ENCODE measurements at regions not wholly inside any gene's neighbourhood (a gene's known extent, or its start where the extent isn't known, plus 50 kb on each side); places are given as distances from the start of the nearest gene placed in this dataset.

DNA sequence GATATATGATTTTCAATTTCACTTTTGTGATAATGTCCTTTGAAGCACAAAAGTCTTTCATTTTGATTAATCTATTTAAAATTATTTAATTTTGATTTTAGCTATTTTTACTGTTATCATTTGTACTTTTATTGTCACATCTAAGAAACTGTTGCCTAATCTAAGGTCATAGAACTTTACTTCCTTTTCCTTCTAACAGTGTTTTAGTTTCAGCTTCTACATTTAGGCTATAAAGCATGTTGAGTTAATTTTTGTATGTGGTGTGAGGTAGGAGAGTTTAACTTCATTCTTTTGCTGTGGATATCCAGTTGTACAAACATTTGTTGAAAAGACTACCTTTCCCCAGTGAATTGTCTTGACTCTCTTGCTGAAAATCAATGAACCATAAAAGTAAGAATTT lies 204.5 kb downstream of the TM2D1 start:
- DNase-seq = no peak

- no peak for DNase-seq
Measured at GRCh38 chr1:61519631-61520030, 205.3 kb downstream of the TM2D1 start.

DNA sequence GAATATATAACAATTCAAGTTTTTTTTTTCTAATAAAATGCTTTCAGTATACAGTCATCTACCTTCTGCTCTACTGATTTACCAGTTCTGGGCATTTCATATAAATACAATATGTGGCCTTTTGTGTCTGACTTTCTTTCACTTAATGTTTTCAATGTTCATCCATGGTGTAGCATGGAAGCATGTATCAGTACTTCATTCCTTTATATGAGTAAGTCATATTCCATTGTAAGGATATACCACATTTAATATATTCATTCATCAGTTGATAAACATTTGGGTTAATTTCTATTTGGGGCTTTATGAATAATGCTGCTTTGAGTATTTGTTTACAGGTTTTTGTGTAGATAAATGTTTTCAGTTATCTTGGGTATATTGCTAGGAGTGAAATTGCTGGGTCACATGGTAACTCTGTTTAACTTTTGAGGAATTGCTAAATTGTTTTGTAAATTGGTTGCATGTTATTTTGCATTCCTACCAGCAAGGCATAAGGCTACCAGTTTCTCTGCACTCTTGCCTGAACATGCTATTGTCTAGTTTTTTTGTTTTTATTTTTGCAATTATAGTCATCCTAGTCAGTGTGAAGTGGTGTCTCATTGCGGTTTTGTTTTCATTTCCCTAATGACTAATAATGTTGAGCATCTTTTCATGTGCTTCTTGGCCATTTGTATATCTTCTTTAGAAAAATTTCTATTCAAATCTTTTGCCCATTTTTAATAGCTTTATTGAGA lies 206.1 kb downstream of the TM2D1 start:
- no peak for DNase-seq

DNA sequence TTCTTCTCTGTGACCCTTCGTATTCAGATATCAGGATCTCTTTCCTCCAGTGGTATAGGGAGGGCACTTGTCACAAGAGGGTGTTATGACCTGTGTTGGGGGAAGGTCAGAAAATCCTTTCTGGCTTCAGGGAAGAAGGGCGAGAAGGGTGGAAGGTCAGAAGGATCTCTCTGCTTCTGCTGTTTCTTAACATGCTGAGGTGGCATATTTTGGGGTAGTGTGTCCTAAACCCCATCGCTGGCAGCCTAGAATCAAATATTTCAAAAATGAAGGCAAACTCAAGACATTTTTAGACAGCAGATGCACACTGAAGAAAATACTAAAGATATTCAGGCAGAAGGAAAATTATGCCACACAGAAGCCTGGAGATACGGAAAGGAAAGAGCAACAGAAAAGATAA lies 207.6 kb downstream of the TM2D1 start:
- DNase-seq = no peak

- DNase-seq = no peak
Measured at GRCh38 chr1:61515096-61515495, 209.8 kb downstream of the TM2D1 start.

Data from C1 segment of cervical spinal cord (tissue), 14 donors.